Common myeloid progenitor, CD34-positive (primary cell): ENCODE measurements at regions not wholly inside any gene's neighbourhood (a gene's known extent, or its start where the extent isn't known, plus 50 kb on each side); places are given as distances from the start of the nearest gene placed in this dataset.

Experiments
- CTCF ChIA-PET: fragments of 350-600 bp; sonication (Branson Sonifier 250); formaldehyde crosslinking; loops from one replicate; lab custom pipeline; 2021; ENCODE audit warnings: antibody characterized with exemption; lab: Charles Lee
- POLR2A ChIA-PET: fragments of 350-600 bp; sonication (Branson Sonifier 250); formaldehyde crosslinking; loops from one replicate; lab custom pipeline; 2021; ENCODE audit warnings: antibody characterized with exemption; lab: Charles Lee
- DNase-seq, 3 donors: peaks; one replicate each; pipeline versions ENCODE4 v3.0.0 to v3.0.0-alpha.2; 2013
- H3K27ac ChIP-seq, 2 experiments: 1 replicate in 1 of 2; 2 replicates in 1 of 2; pipeline ENCODE4 v1.7.0; 2013; ENCODE audit warnings: inconsistent platforms in 2 of 2, low read length in 2 of 2, mild to moderate bottlenecking in 2 of 2, low read depth in 1 of 2, moderate library complexity in 1 of 2; ENCODE audit not compliant: severe bottlenecking in 2 of 2, insufficient read depth in 1 of 2, poor library complexity in 1 of 2
- H3K27me3 ChIP-seq, 5 experiments: replicated peaks in 2 of 5; 1 replicate in 3 of 5; 2 replicates in 2 of 5; pipeline versions ENCODE4 v1.6.1 to v1.7.0; 2013; ENCODE audit warnings: low read length in 4 of 5, mild to moderate bottlenecking in 2 of 5, moderate library complexity in 2 of 5, inconsistent platforms in 1 of 5; ENCODE audit not compliant: insufficient read depth in 5 of 5, control insufficient read depth in 4 of 5
- H3K36me3 ChIP-seq, 4 experiments: 1 replicate in 2 of 4; 2 replicates in 2 of 4; pipeline versions ENCODE4 v1.6.1 to v1.7.0; 2013; ENCODE audit warnings: low read length in 3 of 4, control low read depth in 1 of 4, mild to moderate bottlenecking in 1 of 4; ENCODE audit not compliant: control insufficient read depth in 4 of 4, insufficient read depth in 4 of 4
- H3K4me1 ChIP-seq, 4 experiments: 1 replicate in 3 of 4; 2 replicates in 1 of 4; pipeline versions ENCODE4 v1.6.1 to v1.7.1; 2013; ENCODE audit warnings: low read length in 3 of 4, mild to moderate bottlenecking in 3 of 4, control low read depth in 1 of 4, inconsistent platforms in 1 of 4, moderate library complexity in 1 of 4; ENCODE audit not compliant: control insufficient read depth in 4 of 4, insufficient read depth in 4 of 4; ENCODE audit errors: control extremely low read depth in 1 of 4
- H3K4me3 ChIP-seq, 7 experiments: 1 replicate in 4 of 7; 2 replicates in 3 of 7; pipeline versions ENCODE4 v1.5.1 to v1.7.0; 2013; ENCODE audit warnings: mild to moderate bottlenecking in 7 of 7, low read length in 6 of 7, moderate library complexity in 6 of 7, inconsistent platforms in 2 of 7, low read depth in 2 of 7, control low read depth in 1 of 7; ENCODE audit not compliant: insufficient read depth in 4 of 7, control insufficient read depth in 1 of 7; ENCODE audit errors: extremely low read depth in 1 of 7
- H3K9me3 ChIP-seq, 5 experiments: 1 replicate in 4 of 5; 2 replicates in 1 of 5; pipeline versions ENCODE4 v1.6.1 to v1.7.1; 2013; ENCODE audit warnings: low read length in 4 of 5, mild to moderate bottlenecking in 2 of 5, inconsistent platforms in 1 of 5, low read depth in 1 of 5, moderate library complexity in 1 of 5; ENCODE audit not compliant: control insufficient read depth in 4 of 5, insufficient read depth in 2 of 5; ENCODE audit errors: control extremely low read depth in 1 of 5
- WGBS: methylation state at CpG from one replicate; pipeline ENCODE4 v1.1.5; 2013; ENCODE audit not compliant: insufficient coverage; 5-methylcytosine and 5-hydroxymethylcytosine counted together

DNA sequence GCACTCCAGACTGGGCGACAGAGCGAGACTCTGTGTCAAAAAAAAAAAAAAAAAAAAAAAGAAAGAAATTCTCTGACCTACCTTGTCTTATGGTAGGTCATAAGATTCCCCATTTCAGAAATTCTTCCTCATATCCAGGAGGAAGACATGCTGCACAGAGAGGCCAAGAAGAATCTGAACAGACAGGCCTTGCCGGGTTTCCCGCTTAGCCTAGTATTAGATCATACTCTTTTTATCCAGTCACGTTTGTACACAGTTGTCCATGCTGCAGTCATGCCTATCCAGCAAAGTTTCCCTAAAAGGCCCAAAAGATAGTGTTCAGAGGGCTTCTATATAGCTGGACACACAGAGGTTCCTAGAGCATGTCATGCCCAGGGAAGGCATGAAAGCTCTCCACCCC lies 93.6 kb upstream of the CHODL start:
- Histone ChIP-seq H3K36me3 (no peaks in the 10 kb centered on the region), H3K27ac (no peak overlapping the region), H3K4me1 (peaks cover 10 to 23% (median 15%) of the 10 kb centered on the region in 4 experiments), H3K9me3 (no peaks in the 10 kb centered on the region), H3K27me3 (no peaks in the 10 kb centered on the region), H3K4me3 (no peak overlapping the region)
- ChIA-PET CTCF (interaction anchor here (0.5 kb wide), 1 partner anchor 7 kb away, joined by 3 read pairs; no protein-coding TSS in a partner anchor), POLR2A (no interaction called here)
- 97% methylated on average over 3 of the region's 5 CpGs for WGBS
- no peak for DNase-seq

GRCh38 chr21:18148401-18148800 lies 96.2 kb upstream of the CHODL start:
- ChIA-PET CTCF (interaction anchor here (0.7 kb wide), 1 partner anchor 190 kb away, joined by 3 read pairs; no protein-coding TSS in a partner anchor), POLR2A (no interaction called here)
- no peak for DNase-seq
- Histone ChIP-seq H3K4me1 (peaks cover 0 to 6% (median 2%) of the 10 kb centered on the region in 4 experiments), H3K27ac (no peak overlapping the region), H3K27me3 (no peaks in the 10 kb centered on the region), H3K36me3 (no peaks in the 10 kb centered on the region), H3K9me3 (no peaks in the 10 kb centered on the region), H3K4me3 (no peak overlapping the region)

DNA sequence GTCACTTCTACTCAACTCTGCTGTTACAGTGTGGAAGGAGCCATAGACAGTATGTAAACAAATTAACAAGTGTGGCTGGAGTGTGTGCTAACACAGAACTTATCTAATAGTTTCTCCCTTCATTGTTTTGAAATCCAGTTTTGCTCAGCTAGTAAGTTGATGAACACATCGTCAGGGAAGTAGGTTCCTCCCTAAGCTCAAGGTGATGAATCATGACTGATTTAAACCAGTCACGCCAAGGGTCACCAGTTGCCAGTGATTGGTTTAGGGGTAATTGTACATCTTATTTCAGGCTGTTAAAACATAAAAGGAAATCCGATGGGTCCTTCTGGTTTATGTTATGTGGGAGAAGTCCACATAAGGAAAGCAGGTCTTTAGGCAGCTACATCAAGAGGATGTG lies 97.0 kb upstream of the CHODL start:
- Histone ChIP-seq H3K9me3 (no peaks in the 10 kb centered on the region), H3K4me1 (peaks cover 0 to 4% (median 2%) of the 10 kb centered on the region in 4 experiments), H3K27ac (no peak overlapping the region), H3K36me3 (no peaks in the 10 kb centered on the region), H3K27me3 (no peaks in the 10 kb centered on the region), H3K4me3 (no peak overlapping the region)
- ChIA-PET CTCF (no interaction called here), POLR2A (no interaction called here)
- DNase-seq: no peak
- 90% methylated on average over 1 of the region's 3 CpGs for WGBS

GRCh38 chr21:18146820-18147219 lies 97.8 kb upstream of the CHODL start:
- no peak for DNase-seq
- H3K4me1 ChIP-seq: peaks cover 0 to 4% (median 2%) of the 10 kb centered on the region in 4 experiments
- no peak overlapping the region for H3K4me3 ChIP-seq
- no peak overlapping the region for H3K27ac ChIP-seq
- H3K36me3 ChIP-seq: no peaks in the 10 kb centered on the region
- H3K9me3 ChIP-seq: no peaks in the 10 kb centered on the region
- no peaks in the 10 kb centered on the region for H3K27me3 ChIP-seq
- POLR2A ChIA-PET: no interaction called here
- CTCF ChIA-PET: no interaction called here

DNA sequence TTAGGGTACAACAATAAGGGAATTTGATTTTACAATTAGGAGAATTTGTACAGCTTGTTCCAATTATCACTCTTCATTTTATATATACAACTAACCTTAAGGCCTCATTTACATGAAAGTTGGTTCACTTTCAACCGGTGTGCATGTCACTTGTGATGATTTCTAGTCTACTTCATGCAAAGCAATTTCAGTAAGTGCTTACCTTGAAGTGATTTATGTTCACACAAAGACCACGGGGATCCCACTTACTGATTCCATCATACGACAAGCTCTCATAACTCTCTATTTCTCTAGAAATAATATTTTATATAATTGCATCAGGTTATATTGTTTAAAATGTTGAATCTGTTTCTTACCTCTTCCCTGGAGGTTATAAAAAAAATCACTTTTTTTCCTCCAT lies 100.3 kb upstream of the CHODL start:
- no peaks in the 10 kb centered on the region for H3K9me3 ChIP-seq
- no peaks in the 10 kb centered on the region for H3K36me3 ChIP-seq
- WGBS: 100% methylated on average over 1 of the region's 3 CpGs
- no peak overlapping the region for H3K4me3 ChIP-seq
- no peak for DNase-seq
- ChIA-PET CTCF (no interaction called here), POLR2A (no interaction called here)
- H3K4me1 ChIP-seq: peaks cover 0 to 4% (median 2%) of the 10 kb centered on the region in 4 experiments
- H3K27ac ChIP-seq: no peak overlapping the region
- no peaks in the 10 kb centered on the region for H3K27me3 ChIP-seq

DNA sequence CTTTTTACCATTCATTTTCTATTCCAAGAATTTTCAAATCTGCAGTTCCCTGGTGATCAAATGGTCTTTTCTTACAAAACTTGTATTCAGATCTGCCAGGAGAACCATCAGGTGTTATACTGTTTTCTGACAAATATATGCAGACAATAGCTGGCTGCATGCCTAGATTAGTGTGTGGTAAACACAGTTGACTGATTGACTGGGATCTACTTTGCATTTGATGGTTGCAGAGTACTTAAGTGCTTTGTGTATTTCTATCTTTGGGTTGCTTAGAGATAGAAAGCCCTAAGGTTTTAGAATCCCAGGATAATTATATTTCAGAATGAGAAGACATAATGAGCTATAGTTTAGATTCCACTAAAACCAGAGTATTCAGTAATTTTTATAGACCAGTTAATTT lies 102.0 kb upstream of the CHODL start:
- ChIA-PET POLR2A (no interaction called here), CTCF (interaction anchor here (0.5 kb wide), 1 partner anchor 16 kb away, joined by 3 read pairs; no protein-coding TSS in a partner anchor)
- no peak for DNase-seq
- H3K4me1 ChIP-seq: peaks cover 0 to 4% (median 2%) of the 10 kb centered on the region in 4 experiments
- no peak overlapping the region for H3K27ac ChIP-seq
- no peak overlapping the region for H3K4me3 ChIP-seq
- H3K27me3 ChIP-seq: no peaks in the 10 kb centered on the region
- no peaks in the 10 kb centered on the region for H3K9me3 ChIP-seq
- H3K36me3 ChIP-seq: no peaks in the 10 kb centered on the region

DNA sequence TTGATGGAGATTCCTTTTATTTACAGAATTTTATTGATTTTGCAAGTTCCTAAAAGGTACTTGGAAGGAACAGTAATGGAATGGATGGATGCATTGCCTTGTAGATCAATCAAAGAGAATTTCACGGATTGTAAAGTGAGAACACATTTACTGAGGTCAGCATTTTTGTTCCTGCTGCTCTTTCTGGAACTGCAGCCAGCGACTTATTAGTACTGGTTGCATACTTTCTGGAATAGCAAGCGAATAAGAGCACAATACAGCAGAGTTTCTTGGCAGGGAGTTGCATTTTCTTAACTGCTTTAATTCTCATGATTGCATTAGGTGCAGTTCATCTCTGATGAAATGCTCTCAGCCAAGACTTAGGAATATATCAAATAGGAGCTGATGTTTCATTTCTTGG lies 106.1 kb upstream of the CHODL start:
- no peaks in the 10 kb centered on the region for H3K36me3 ChIP-seq
- WGBS: 100% methylated on average over 3 of the region's 3 CpGs
- no peaks in the 10 kb centered on the region for H3K9me3 ChIP-seq
- CTCF ChIA-PET: no interaction called here
- DNase-seq: no peak
- no peaks in the 10 kb centered on the region for H3K4me1 ChIP-seq
- no peak overlapping the region for H3K4me3 ChIP-seq
- POLR2A ChIA-PET: no interaction called here
- H3K27me3 ChIP-seq: no peaks in the 10 kb centered on the region
- no peak overlapping the region for H3K27ac ChIP-seq
